Activated T-helper 2 cell treated with anti-CD3 and anti-CD28 coated beads, Interferon-gamma antibody, Interleukin-2, Interleukin-4, amounts not matched to agents 10 μg/mL and 5 μg/mL and 100 μg/mL, durations not matched to agents 14 hours and 24 hours and 36 hours (primary cell): ENCODE measurements at regions not wholly inside any gene's neighbourhood (a gene's known extent, or its start where the extent isn't known, plus 50 kb on each side); places are given as distances from the start of the nearest gene placed in this dataset.
"Not testable (repeated sequence)": the region's sequence is repeated elsewhere in the genome, so short reads cannot be mapped to it uniquely, and the experiment has no call there.

Source experiments
- DNase-seq: peaks from one replicate; pipeline ENCODE4 v3.0.0; 2021; ENCODE audit warnings: low spot score
- H3K27ac Mint-ChIP-seq: one replicate; pipeline ENCODE4 v1.8.0; 2021; ENCODE audit warnings: mixed read lengths
- H3K27me3 Mint-ChIP-seq: one replicate; pipeline ENCODE4 v1.8.0; 2021; ENCODE audit warnings: low read depth, mixed read lengths
- H3K36me3 Mint-ChIP-seq: one replicate; pipeline ENCODE4 v1.8.0; 2021; ENCODE audit warnings: low read depth, mixed read lengths
- H3K4me1 Mint-ChIP-seq: one replicate; pipeline ENCODE4 v1.8.0; 2021; ENCODE audit warnings: low read depth, mixed read lengths
- H3K4me3 Mint-ChIP-seq: one replicate; pipeline ENCODE4 v1.8.0; 2021; ENCODE audit warnings: low read depth, mild to moderate bottlenecking, moderate library complexity, mixed read lengths
- H3K9me3 Mint-ChIP-seq: one replicate; pipeline ENCODE4 v1.8.0; 2021; ENCODE audit warnings: mixed read lengths
- intact Hi-C: fragments of 100-400 bp; cut with micrococcal nuclease; formaldehyde crosslinking; loops from one replicate; pipeline ENCODE4 v1.15.1; 2023

DNA sequence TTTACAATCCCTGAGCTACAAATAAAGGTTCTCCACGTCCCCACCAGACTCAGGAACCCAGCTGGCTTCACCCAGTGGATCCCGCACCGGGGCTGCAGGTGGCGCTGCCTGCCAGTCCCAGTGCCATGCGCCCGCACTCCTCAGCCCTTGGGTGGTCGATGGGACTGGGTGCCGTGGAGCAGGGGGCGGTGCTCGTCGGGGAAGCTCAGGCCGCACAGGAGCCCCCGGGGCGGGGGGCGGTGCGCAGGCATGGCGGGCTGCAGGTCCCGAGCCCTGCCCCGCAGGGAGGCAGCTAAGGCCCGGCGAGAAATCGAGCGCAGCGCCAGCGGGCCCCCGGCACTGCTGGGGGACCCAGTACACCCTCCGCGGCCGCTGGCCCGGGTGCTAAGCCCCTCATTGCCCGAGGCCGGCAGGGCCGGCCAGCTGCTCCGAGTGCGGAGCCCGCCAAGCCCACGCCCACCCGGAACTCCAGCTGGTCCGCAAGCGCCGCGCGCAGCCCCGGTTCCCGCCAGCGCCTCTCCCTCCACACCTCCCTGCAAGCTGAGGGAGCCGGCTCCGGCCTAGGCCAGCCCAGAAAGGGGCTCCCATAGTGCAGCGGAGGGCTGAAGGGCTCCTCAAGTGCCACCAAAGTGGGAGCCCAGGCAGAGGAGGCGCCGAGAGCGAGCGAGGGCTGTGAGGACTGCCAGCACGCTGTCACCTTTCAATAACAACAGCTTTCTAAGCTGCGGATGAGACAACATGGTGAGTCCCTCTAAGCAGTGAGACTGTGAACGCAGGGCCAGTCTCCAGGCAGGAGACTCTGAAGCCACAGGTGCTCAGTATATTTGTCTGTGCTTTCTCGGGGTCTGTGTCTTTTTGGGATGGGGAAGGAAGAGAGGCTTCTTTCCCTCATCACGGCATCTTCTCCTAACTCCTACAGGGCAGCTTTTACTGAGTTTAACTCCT, 161.5 kb downstream of the NR2F2 start:
- H3K9me3 Mint-ChIP-seq, intact Hi-C loops, DNase-seq, H3K27me3 Mint-ChIP-seq, H3K36me3 Mint-ChIP-seq, H3K4me3 Mint-ChIP-seq, H3K27ac Mint-ChIP-seq, H3K4me1 Mint-ChIP-seq: not testable (repeated sequence)

DNA sequence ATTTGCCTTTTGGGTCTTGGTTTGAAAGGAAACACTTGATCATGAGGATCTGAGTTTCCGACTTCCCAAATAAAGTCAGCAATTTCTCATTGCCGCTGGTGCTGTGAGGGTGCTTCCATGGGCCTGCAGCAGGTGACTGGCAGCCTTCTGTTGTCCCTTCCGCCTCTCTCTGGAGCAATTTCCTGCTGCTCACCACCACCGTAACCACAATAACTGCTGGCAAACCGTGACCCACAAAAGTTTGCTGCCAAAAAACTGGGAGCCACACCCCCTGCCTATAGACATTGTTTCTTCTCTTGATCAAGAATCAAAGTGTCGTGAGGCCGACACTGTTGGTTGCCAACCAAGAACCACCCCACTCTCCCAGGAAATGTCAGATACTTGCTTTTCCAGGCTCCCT, 164.0 kb downstream of the NR2F2 start:
- intact Hi-C loops = no loop called here
- H3K4me3 Mint-ChIP-seq = no peak overlapping the region
- H3K36me3 Mint-ChIP-seq = no peaks in the 10 kb centered on the region
- no peak for DNase-seq
- H3K4me1 Mint-ChIP-seq = peaks cover 2% of the 10 kb centered on the region
- H3K9me3 Mint-ChIP-seq = no peaks in the 10 kb centered on the region
- H3K27ac Mint-ChIP-seq = no peak overlapping the region
- no peaks in the 10 kb centered on the region for H3K27me3 Mint-ChIP-seq

DNA sequence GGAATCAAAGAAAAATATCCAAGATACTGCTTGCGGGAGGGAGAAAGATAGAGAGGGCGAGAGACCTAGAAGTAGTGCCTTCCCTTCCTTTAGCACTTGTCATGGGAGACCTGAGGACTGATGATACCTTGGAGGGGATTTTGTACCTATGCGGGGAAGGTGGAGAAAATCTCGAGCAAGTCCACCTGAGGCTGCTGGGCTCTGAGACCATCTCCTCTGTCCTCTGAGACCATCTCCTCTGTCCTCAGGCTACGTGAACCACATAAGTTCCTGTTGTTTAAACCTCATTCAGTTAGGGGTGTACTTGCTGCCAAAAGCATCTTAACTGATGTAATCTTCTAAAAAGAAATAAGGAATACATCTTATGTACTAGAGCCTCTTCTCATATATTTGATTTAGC, 164.9 kb downstream of the NR2F2 start:
- no peaks in the 10 kb centered on the region for H3K27me3 Mint-ChIP-seq
- H3K36me3 Mint-ChIP-seq = no peaks in the 10 kb centered on the region
- no peak overlapping the region for H3K4me3 Mint-ChIP-seq
- H3K9me3 Mint-ChIP-seq = no peaks in the 10 kb centered on the region
- no peak overlapping the region for H3K27ac Mint-ChIP-seq
- DNase-seq = no peak
- intact Hi-C loops = no loop called here
- peaks cover 2% of the 10 kb centered on the region for H3K4me1 Mint-ChIP-seq

- Mint-ChIP-seq H3K4me1 (peaks cover 2% of the 10 kb centered on the region), H3K4me3 (no peak overlapping the region), H3K36me3 (no peaks in the 10 kb centered on the region)
Measured at GRCh38 chr15:96497951-96498350, 167.5 kb downstream of the NR2F2 start.

DNA sequence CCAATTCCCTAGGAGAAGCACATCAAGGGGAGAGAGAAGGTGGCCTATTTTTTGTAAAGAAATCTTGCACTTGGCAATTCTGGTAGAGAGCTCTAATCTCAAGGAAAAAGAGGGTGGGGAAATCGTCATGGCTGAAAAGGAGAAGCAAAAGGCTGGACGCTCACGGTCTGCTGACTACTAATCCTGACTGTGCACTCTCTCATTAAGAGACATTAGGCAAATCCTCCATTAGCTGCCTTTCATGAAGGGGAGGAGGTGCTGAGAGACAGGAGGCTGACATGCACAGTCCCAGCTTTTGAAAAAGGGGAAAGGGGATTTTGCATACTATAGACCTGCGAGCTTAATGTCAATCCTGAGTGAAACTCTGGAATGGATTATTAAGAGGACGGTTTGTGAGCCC, 170.0 kb downstream of the NR2F2 start:
- no peak overlapping the region for H3K27ac Mint-ChIP-seq
- no peaks in the 10 kb centered on the region for H3K9me3 Mint-ChIP-seq
- DNase-seq = no peak
- intact Hi-C loops = no loop called here
- no peaks in the 10 kb centered on the region for H3K4me1 Mint-ChIP-seq
- H3K4me3 Mint-ChIP-seq = no peak overlapping the region
- no peaks in the 10 kb centered on the region for H3K36me3 Mint-ChIP-seq
- no peaks in the 10 kb centered on the region for H3K27me3 Mint-ChIP-seq

More at GRCh38 chr15:96497951-96498350, 167.5 kb downstream of the NR2F2 start:
- H3K27me3 Mint-ChIP-seq = no peaks in the 10 kb centered on the region
- no peak for DNase-seq
- intact Hi-C loops = no loop called here
- H3K9me3 Mint-ChIP-seq = no peaks in the 10 kb centered on the region
- H3K27ac Mint-ChIP-seq = no peak overlapping the region

- Mint-ChIP-seq H3K27me3 (no peaks in the 10 kb centered on the region), H3K4me1 (no peaks in the 10 kb centered on the region), H3K27ac (no peak overlapping the region), H3K9me3 (no peaks in the 10 kb centered on the region), H3K4me3 (no peak overlapping the region), H3K36me3 (no peaks in the 10 kb centered on the region)
- no peak for DNase-seq
- intact Hi-C loops = no loop called here
Measured at GRCh38 chr15:96501362-96501761, 170.9 kb downstream of the NR2F2 start.

DNA sequence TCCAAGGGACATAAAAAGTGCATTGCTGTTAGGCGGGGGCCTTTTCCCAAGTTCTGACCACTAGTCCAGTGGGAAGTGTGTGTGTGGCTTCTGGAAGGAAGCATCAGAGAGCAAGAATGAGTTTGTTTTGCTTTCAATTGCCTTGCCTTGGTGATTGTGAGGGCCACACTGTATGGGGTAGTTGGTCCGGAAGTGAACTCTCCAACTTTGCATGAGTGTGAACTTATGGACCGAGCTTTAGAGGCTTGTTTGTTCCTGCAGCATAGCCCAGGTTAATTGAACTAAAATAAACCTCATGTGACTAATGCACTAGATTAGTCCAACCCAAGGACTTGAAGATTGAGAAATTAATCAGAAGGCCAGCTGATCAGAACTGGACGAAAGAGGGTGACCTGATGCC, 171.7 kb downstream of the NR2F2 start:
- Mint-ChIP-seq H3K4me3 (no peak overlapping the region), H3K9me3 (no peaks in the 10 kb centered on the region), H3K4me1 (no peaks in the 10 kb centered on the region), H3K27me3 (no peaks in the 10 kb centered on the region), H3K27ac (no peak overlapping the region), H3K36me3 (no peaks in the 10 kb centered on the region)
- intact Hi-C loops = no loop called here
- no peak for DNase-seq

- Mint-ChIP-seq H3K4me1 (no peaks in the 10 kb centered on the region), H3K27ac (no peak overlapping the region), H3K4me3 (no peak overlapping the region), H3K27me3 (no peaks in the 10 kb centered on the region), H3K36me3 (no peaks in the 10 kb centered on the region), H3K9me3 (no peaks in the 10 kb centered on the region)
- intact Hi-C loops = no loop called here
- no peak for DNase-seq
Measured at GRCh38 chr15:96503276-96503675, 172.8 kb downstream of the NR2F2 start.

DNA sequence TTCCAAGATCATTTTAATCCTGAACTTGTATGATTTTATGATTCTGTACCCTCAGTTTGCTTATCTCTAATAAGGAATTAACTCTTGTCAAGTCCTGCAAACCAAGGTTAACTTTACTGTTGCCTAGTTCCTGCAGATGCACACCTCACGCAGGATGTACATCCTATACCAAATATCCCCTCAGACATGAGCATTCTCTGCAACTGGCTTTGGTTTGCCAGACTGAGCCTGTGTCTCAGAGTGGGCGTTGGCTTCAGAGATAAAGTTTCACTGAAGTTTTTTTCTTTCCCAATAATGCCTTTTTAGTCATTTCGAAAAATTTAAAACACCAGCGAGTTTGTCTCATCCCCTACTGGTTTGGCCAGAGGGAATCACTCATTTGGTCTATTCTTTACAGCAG, 173.9 kb downstream of the NR2F2 start:
- Mint-ChIP-seq H3K9me3 (no peaks in the 10 kb centered on the region), H3K4me1 (no peaks in the 10 kb centered on the region)

DNA sequence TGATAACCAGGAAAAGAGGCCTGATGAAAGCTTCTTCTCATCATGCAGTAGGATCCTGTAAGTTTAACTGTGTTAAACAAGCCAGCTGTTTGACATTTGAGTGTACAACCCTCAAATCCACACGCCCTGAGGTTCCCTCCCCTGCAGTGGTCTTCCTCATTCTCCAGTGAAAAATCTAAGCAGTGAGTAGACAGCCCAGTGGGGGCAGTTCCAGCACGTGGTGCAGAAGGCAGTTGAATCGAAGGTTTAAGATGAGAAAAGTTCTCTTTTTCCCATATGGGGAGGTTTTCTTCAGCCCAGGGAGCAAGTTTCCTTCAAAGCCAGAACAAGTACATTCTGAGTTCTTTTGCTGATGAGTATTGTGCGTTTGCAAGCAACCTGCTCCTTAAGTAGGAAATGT, 174.5 kb downstream of the NR2F2 start:
- Mint-ChIP-seq H3K4me3 (no peak overlapping the region), H3K27ac (no peak overlapping the region), H3K27me3 (no peaks in the 10 kb centered on the region), H3K9me3 (no peaks in the 10 kb centered on the region), H3K36me3 (no peaks in the 10 kb centered on the region), H3K4me1 (no peaks in the 10 kb centered on the region)
- no peak for DNase-seq
- intact Hi-C loops = no loop called here

More for the DNA sequence above, 173.9 kb downstream of the NR2F2 start:
- no peak overlapping the region for H3K27ac Mint-ChIP-seq
- intact Hi-C loops = no loop called here
- H3K36me3 Mint-ChIP-seq = no peaks in the 10 kb centered on the region
- no peak overlapping the region for H3K4me3 Mint-ChIP-seq
- no peaks in the 10 kb centered on the region for H3K27me3 Mint-ChIP-seq
- DNase-seq = no peak

DNA sequence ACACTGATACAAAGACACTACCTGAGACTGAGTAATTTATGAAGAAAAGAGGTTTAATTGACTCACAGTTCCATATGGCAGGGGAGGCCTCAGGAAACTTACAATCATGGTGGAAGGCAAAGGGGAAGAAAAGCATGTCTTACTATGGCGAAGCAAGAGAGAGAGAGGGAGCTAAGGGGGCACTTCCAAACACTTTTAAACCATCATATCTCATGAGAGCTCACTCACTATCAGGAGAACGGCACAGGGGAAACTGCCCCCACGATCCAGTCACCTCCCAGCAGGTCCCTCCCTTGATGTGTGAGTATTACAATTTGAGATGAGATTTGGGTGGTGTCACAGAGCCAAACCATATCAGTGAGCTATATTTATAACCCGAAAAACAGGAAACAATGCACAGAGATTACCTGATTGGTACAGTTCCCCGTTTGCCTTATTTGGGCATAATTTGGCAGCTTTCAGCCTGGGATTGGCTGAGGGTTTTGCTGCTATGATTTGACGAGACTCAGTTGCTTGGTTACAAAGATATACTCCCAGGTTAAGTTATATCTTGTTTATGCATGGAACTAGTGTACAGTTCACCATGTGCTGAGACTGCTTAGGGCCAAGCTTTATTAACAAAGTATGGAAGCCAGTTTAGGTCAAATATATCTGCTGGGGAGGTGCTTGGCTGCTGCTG, 184.2 kb downstream of the NR2F2 start:
- H3K36me3 Mint-ChIP-seq = no peaks in the 10 kb centered on the region
- no peaks in the 10 kb centered on the region for H3K4me1 Mint-ChIP-seq
- intact Hi-C loops = no loop called here
- DNase-seq = no peak
- peaks cover 16% of the 10 kb centered on the region for H3K9me3 Mint-ChIP-seq
- no peak overlapping the region for H3K4me3 Mint-ChIP-seq
- no peak overlapping the region for H3K27ac Mint-ChIP-seq
- no peaks in the 10 kb centered on the region for H3K27me3 Mint-ChIP-seq

DNA sequence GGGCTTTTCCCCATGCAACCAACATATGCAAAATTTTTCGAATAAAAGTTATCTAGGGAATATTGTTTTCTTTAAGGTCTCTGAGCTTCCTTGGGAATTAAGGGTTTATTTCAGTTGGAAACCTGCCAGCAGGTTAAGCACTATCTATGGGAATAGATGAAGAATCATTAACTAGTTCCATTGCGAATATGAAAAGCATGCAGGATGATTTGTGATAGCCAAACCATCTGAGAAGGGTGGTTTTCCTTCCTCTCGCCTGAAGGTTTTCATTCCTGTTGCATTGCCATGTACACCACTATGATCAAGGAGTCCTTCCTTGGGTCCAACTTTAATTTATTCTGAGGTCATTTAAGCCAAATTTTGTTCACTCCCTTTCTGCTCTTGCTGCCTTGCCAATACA, 184.9 kb downstream of the NR2F2 start:
- Mint-ChIP-seq H3K36me3 (no peaks in the 10 kb centered on the region), H3K4me3 (no peak overlapping the region), H3K27me3 (no peaks in the 10 kb centered on the region), H3K27ac (no peak overlapping the region), H3K4me1 (no peaks in the 10 kb centered on the region), H3K9me3 (peaks cover 16% of the 10 kb centered on the region)
- no peak for DNase-seq
- intact Hi-C loops = no loop called here

GRCh38 chr15:96521386-96521785, 190.9 kb downstream of the NR2F2 start:
- H3K4me3 Mint-ChIP-seq = no peak overlapping the region
- H3K27me3 Mint-ChIP-seq = no peaks in the 10 kb centered on the region
- no peaks in the 10 kb centered on the region for H3K4me1 Mint-ChIP-seq
- H3K9me3 Mint-ChIP-seq = peaks cover 8% of the 10 kb centered on the region
- intact Hi-C loops = no loop called here
- DNase-seq = no peak
- H3K36me3 Mint-ChIP-seq = no peaks in the 10 kb centered on the region
- H3K27ac Mint-ChIP-seq = no peak overlapping the region
